22Rv1 (cell line): ENCODE measurements at regions not wholly inside any gene's neighbourhood (a gene's known extent, or its start where the extent isn't known, plus 50 kb on each side); places are given as distances from the start of the nearest gene placed in this dataset.

Experiments
- H3K27ac ChIP-seq: fragments of 450-650 bp; 2 replicates; pipeline ENCODE4 v1.5.1; 2017
- CTCF ChIP-seq: fragments of 450-650 bp; IDR thresholded peaks from 2 replicates; pipeline ENCODE4 v1.5.1; 2017; ENCODE audit warnings: mild to moderate bottlenecking
- ZFX ChIP-seq: fragments of 450-650 bp; IDR thresholded peaks from 2 replicates; pipeline ENCODE4 v1.6.1; 2017; ENCODE audit warnings: antibody characterized with exemption, borderline replicate concordance

GRCh38 chr3:147977001-147977400, 567.8 kb downstream of the ZIC1 start:
- TF ChIP-seq ZFX (no peak), CTCF (no peak)
- no peak overlapping the region for H3K27ac ChIP-seq

GRCh38 chr3:147987549-147987948, 578.4 kb downstream of the ZIC1 start:
- H3K27ac ChIP-seq, result no peak overlapping the region
- TF ChIP-seq CTCF (no peak), ZFX (no peak)

DNA sequence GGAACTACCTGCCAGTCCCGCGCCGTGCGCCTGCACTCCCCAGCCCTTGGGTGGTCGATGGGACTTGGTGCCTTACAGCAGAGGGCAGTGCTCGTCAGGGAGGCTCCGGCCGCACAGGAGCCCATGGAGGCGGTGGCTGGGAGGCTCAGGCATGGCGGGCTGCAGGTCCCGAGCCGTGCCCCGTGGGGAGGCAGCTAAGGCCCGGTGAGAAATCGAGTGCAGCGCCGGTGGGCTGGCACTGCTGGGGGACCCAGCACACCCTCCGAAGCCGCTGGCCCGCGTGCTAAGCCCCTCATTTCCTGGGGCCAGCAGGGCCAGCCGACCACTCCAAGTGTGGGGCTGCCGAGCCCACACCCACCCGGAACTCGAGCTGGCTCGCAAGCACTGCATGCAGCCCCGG, 580.2 kb downstream of the ZIC1 start:
- H3K27ac ChIP-seq, result no peak overlapping the region
- TF ChIP-seq CTCF, result no peak
- TF ChIP-seq ZFX, result no peak

- TF ChIP-seq ZFX, result no peak
- TF ChIP-seq CTCF, result no peak
- H3K27ac ChIP-seq, result no peak overlapping the region
These were observed 593.6 kb downstream of the ZIC1 start for GRCh38 chr3:148002705-148003205.

- TF ChIP-seq ZFX (no peak), CTCF (no peak)
- no peak overlapping the region for H3K27ac ChIP-seq
These were observed 595.2 kb downstream of the ZIC1 start for GRCh38 chr3:148004331-148004730.

GRCh38 chr3:148005456-148005855, 596.3 kb downstream of the ZIC1 start:
- H3K27ac ChIP-seq, result no peak overlapping the region
- TF ChIP-seq ZFX (no peak), CTCF (no peak)

DNA sequence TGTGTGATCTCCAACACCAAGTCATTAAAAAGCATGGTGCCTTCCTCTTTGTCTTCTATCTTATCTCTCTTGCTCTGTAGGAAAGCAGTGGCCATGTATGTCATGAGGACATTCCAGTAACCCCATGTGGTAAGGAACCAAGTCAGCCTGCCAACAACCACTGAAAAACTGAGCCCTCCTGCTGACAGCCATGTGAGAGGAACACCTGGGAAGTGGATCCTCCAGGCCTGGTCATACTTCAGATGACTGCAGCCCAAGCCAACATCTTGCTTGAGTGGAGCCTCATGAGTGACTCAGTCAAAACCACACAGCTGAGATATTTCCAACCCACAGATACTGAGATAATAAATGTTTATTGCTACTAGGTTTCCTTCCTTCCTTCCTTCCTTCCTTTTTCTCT, 597.3 kb downstream of the ZIC1 start:
- no peak for TF ChIP-seq CTCF
- no peak for TF ChIP-seq ZFX
- H3K27ac ChIP-seq, result no peak overlapping the region
